Testis (tissue), 2 donors: ENCODE measurements at regions not wholly inside any gene's neighbourhood (a gene's known extent, or its start where the extent isn't known, plus 50 kb on each side); places are given as distances from the start of the nearest gene placed in this dataset.

Experiments
- CTCF ChIP-seq, 3 experiments: fragments of 450-650 bp in 2 of 3; fragments of 200-600 bp in 1 of 3; sonication (generic) in 1 of 3; IDR thresholded peaks; one replicate each; pipeline ENCODE4 v1.5.1; 2016 to 2019; ENCODE audit warnings: antibody characterized with exemption in 3 of 3, mild to moderate bottlenecking in 2 of 3, moderate library complexity in 1 of 3
- POLR2A ChIP-seq: fragments of 450-650 bp; IDR thresholded peaks from one replicate; pipeline ENCODE4 v1.6.1; 2017; ENCODE audit warnings: antibody characterized with exemption, mild to moderate bottlenecking, moderate library complexity

- TF ChIP-seq CTCF (IDR thresholded peaks at IDR 0.05) (no peak), POLR2A (no peak)
Measured at GRCh38 chr1:227450489-227450888, 112.9 kb upstream of the ZNF678 start.
